ENCODE measurements at regions not wholly inside any gene's neighbourhood (a gene's known extent, or its start where the extent isn't known, plus 50 kb on each side); places are given as distances from the start of the nearest gene placed in this dataset.
A peak's percentile ranks its signal among the peaks of the same experiment; 100 is the strongest.

- Histone ChIP-seq H3K4me1 (ENCODE audit: control insufficient read depth in 3 of 3, insufficient read depth in 2 of 3, low read depth in 1 of 3, low read length in 2 of 3) (no peaks in the 10 kb centered on the region), H3K9me3 (ENCODE audit: control insufficient read depth in 2 of 2, insufficient read depth in 1 of 2, low read depth in 1 of 2, low read length in 1 of 2) (no peaks in the 10 kb centered on the region), H3K27ac (ENCODE audit: low read depth in 1 of 3, low read length in 2 of 3) (no peak overlapping the region), H3K27me3 (ENCODE audit: control insufficient read depth in 3 of 3, insufficient read depth in 3 of 3, low read length in 3 of 3) (no peaks in the 10 kb centered on the region), H3K4me3 (ENCODE audit: low read depth in 1 of 3, low read length in 3 of 3) (no peak overlapping the region), H3K36me3 (ENCODE audit: control insufficient read depth in 3 of 3, insufficient read depth in 2 of 3, low read depth in 1 of 3, low read length in 3 of 3) (no peaks in the 10 kb centered on the region)
- 42 to 62% (median 58%) methylated on average over 4 of the region's 4 CpGs for WGBS, 3 donors
- DNase-seq (no peak), FAIRE-seq (no peak)
Measured at GRCh38 chrX:5080791-5081190, 1147.9 kb downstream of the NLGN4X start.

- H3K27me3 ChIP-seq (ENCODE audit: control insufficient read depth in 3 of 3, insufficient read depth in 3 of 3, low read length in 3 of 3): no peaks in the 10 kb centered on the region
- no peaks in the 10 kb centered on the region for H3K4me1 ChIP-seq (ENCODE audit: control insufficient read depth in 3 of 3, insufficient read depth in 2 of 3, low read depth in 1 of 3, low read length in 2 of 3)
- no peaks in the 10 kb centered on the region for H3K9me3 ChIP-seq (ENCODE audit: control insufficient read depth in 2 of 2, insufficient read depth in 1 of 2, low read depth in 1 of 2, low read length in 1 of 2)
- H3K36me3 ChIP-seq (ENCODE audit: control insufficient read depth in 3 of 3, insufficient read depth in 2 of 3, low read depth in 1 of 3, low read length in 3 of 3): no peaks in the 10 kb centered on the region
- H3K27ac ChIP-seq (ENCODE audit: low read depth in 1 of 3, low read length in 2 of 3): no peak overlapping the region
- 72 to 83% (median 72%) methylated on average over 5 of the region's 5 CpGs for WGBS, 3 donors
- no peak for DNase-seq
- no peak overlapping the region for H3K4me3 ChIP-seq (ENCODE audit: low read depth in 1 of 3, low read length in 3 of 3)
- FAIRE-seq: no peak
Measured at GRCh38 chrX:5068550-5068949, 1160.1 kb downstream of the NLGN4X start.

GRCh38 chrX:5057786-5058185 lies 1170.9 kb downstream of the NLGN4X start:
- no peaks in the 10 kb centered on the region for H3K36me3 ChIP-seq (ENCODE audit: control insufficient read depth in 3 of 3, insufficient read depth in 2 of 3, low read depth in 1 of 3, low read length in 3 of 3)
- no peak for DNase-seq
- no peak for FAIRE-seq
- no peaks in the 10 kb centered on the region for H3K4me1 ChIP-seq (ENCODE audit: control insufficient read depth in 3 of 3, insufficient read depth in 2 of 3, low read depth in 1 of 3, low read length in 2 of 3)
- no peak overlapping the region for H3K27ac ChIP-seq (ENCODE audit: low read depth in 1 of 3, low read length in 2 of 3)
- WGBS, 3 donors: 62 to 80% (median 67%) methylated on average over 2 of the region's 2 CpGs
- no peak overlapping the region for H3K4me3 ChIP-seq (ENCODE audit: low read depth in 1 of 3, low read length in 3 of 3)
- no peaks in the 10 kb centered on the region for H3K27me3 ChIP-seq (ENCODE audit: control insufficient read depth in 3 of 3, insufficient read depth in 3 of 3, low read length in 3 of 3)
- H3K9me3 ChIP-seq (ENCODE audit: control insufficient read depth in 2 of 2, insufficient read depth in 1 of 2, low read depth in 1 of 2, low read length in 1 of 2): no peaks in the 10 kb centered on the region

GRCh38 chrX:5054852-5055251 lies 1173.8 kb downstream of the NLGN4X start:
- H3K4me3 ChIP-seq (ENCODE audit: low read depth in 1 of 3, low read length in 3 of 3): no peak overlapping the region
- H3K36me3 ChIP-seq (ENCODE audit: control insufficient read depth in 3 of 3, insufficient read depth in 2 of 3, low read depth in 1 of 3, low read length in 3 of 3): no peaks in the 10 kb centered on the region
- H3K27ac ChIP-seq (ENCODE audit: low read depth in 1 of 3, low read length in 2 of 3): no peak overlapping the region
- H3K4me1 ChIP-seq (ENCODE audit: control insufficient read depth in 3 of 3, insufficient read depth in 2 of 3, low read depth in 1 of 3, low read length in 2 of 3): peaks cover 0 to 4% (median 0%) of the 10 kb centered on the region in 3 donors
- DNase-seq (no peak), FAIRE-seq (peak; percentile 36)
- H3K27me3 ChIP-seq (ENCODE audit: control insufficient read depth in 3 of 3, insufficient read depth in 3 of 3, low read length in 3 of 3): no peaks in the 10 kb centered on the region
- H3K9me3 ChIP-seq (ENCODE audit: control insufficient read depth in 2 of 2, insufficient read depth in 1 of 2, low read depth in 1 of 2, low read length in 1 of 2): peaks cover 0 to 4% of the 10 kb centered on the region in 2 donors

- DNase-seq (peak; percentile 0 to 62), FAIRE-seq (no peak)
- 13 to 20% (median 20%) methylated on average over 5 of the region's 5 CpGs for WGBS, 3 donors
- Histone ChIP-seq H3K27ac (ENCODE audit: low read depth in 1 of 3, low read length in 2 of 3) (peak overlapping the region in 2 of 3 donors; percentile 58 to 60), H3K4me1 (ENCODE audit: control insufficient read depth in 3 of 3, insufficient read depth in 2 of 3, low read depth in 1 of 3, low read length in 2 of 3) (peaks cover 0 to 4% (median 0%) of the 10 kb centered on the region in 3 donors), H3K36me3 (ENCODE audit: control insufficient read depth in 3 of 3, insufficient read depth in 2 of 3, low read depth in 1 of 3, low read length in 3 of 3) (no peaks in the 10 kb centered on the region), H3K9me3 (ENCODE audit: control insufficient read depth in 2 of 2, insufficient read depth in 1 of 2, low read depth in 1 of 2, low read length in 1 of 2) (peaks cover 0 to 4% of the 10 kb centered on the region in 2 donors), H3K27me3 (ENCODE audit: control insufficient read depth in 3 of 3, insufficient read depth in 3 of 3, low read length in 3 of 3) (no peaks in the 10 kb centered on the region), H3K4me3 (ENCODE audit: low read depth in 1 of 3, low read length in 3 of 3) (no peak overlapping the region)
Measured at GRCh38 chrX:5051831-5052491, 1176.7 kb downstream of the NLGN4X start.

GRCh38 chrX:5042563-5042962 lies 1186.1 kb downstream of the NLGN4X start:
- no peak for FAIRE-seq

GRCh38 chrX:5031792-5032191 lies 1196.9 kb downstream of the NLGN4X start:
- H3K27ac ChIP-seq (ENCODE audit: low read depth in 1 of 3, low read length in 2 of 3): no peak overlapping the region
- no peaks in the 10 kb centered on the region for H3K4me1 ChIP-seq (ENCODE audit: control insufficient read depth in 3 of 3, insufficient read depth in 2 of 3, low read depth in 1 of 3, low read length in 2 of 3)
- no peaks in the 10 kb centered on the region for H3K9me3 ChIP-seq (ENCODE audit: control insufficient read depth in 2 of 2, insufficient read depth in 1 of 2, low read depth in 1 of 2, low read length in 1 of 2)
- no peak overlapping the region for H3K4me3 ChIP-seq (ENCODE audit: low read depth in 1 of 3, low read length in 3 of 3)
- DNase-seq (no peak), FAIRE-seq (no peak)
- WGBS, 3 donors: 88 to 95% (median 91%) methylated on average over 7 of the region's 7 CpGs
- H3K36me3 ChIP-seq (ENCODE audit: control insufficient read depth in 3 of 3, insufficient read depth in 2 of 3, low read depth in 1 of 3, low read length in 3 of 3): no peaks in the 10 kb centered on the region
- no peaks in the 10 kb centered on the region for H3K27me3 ChIP-seq (ENCODE audit: control insufficient read depth in 3 of 3, insufficient read depth in 3 of 3, low read length in 3 of 3)

More at GRCh38 chrX:5042563-5042962, 1186.1 kb downstream of the NLGN4X start:
- no peaks in the 10 kb centered on the region for H3K27me3 ChIP-seq (ENCODE audit: control insufficient read depth in 3 of 3, insufficient read depth in 3 of 3, low read length in 3 of 3)
- H3K4me1 ChIP-seq (ENCODE audit: control insufficient read depth in 3 of 3, insufficient read depth in 2 of 3, low read depth in 1 of 3, low read length in 2 of 3): no peaks in the 10 kb centered on the region
- H3K27ac ChIP-seq (ENCODE audit: low read depth in 1 of 3, low read length in 2 of 3): no peak overlapping the region
- H3K36me3 ChIP-seq (ENCODE audit: control insufficient read depth in 3 of 3, insufficient read depth in 2 of 3, low read depth in 1 of 3, low read length in 3 of 3): no peaks in the 10 kb centered on the region
- H3K4me3 ChIP-seq (ENCODE audit: low read depth in 1 of 3, low read length in 3 of 3): no peak overlapping the region
- 88 to 96% (median 93%) methylated on average over 3 of the region's 3 CpGs for WGBS, 3 donors
- no peaks in the 10 kb centered on the region for H3K9me3 ChIP-seq (ENCODE audit: control insufficient read depth in 2 of 2, insufficient read depth in 1 of 2, low read depth in 1 of 2, low read length in 1 of 2)
- DNase-seq: no peak

GRCh38 chrX:5015451-5015850 lies 1213.2 kb downstream of the NLGN4X start:
- H3K27me3 ChIP-seq (ENCODE audit: control insufficient read depth in 3 of 3, insufficient read depth in 3 of 3, low read length in 3 of 3): no peaks in the 10 kb centered on the region
- peaks cover 0 to 1% of the 10 kb centered on the region in 2 donors for H3K9me3 ChIP-seq (ENCODE audit: control insufficient read depth in 2 of 2, insufficient read depth in 1 of 2, low read depth in 1 of 2, low read length in 1 of 2)
- H3K4me3 ChIP-seq (ENCODE audit: low read depth in 1 of 3, low read length in 3 of 3): no peak overlapping the region
- no peaks in the 10 kb centered on the region for H3K4me1 ChIP-seq (ENCODE audit: control insufficient read depth in 3 of 3, insufficient read depth in 2 of 3, low read depth in 1 of 3, low read length in 2 of 3)
- H3K36me3 ChIP-seq (ENCODE audit: control insufficient read depth in 3 of 3, insufficient read depth in 2 of 3, low read depth in 1 of 3, low read length in 3 of 3): no peaks in the 10 kb centered on the region
- no peak for FAIRE-seq
- no peak for DNase-seq
- no peak overlapping the region for H3K27ac ChIP-seq (ENCODE audit: low read depth in 1 of 3, low read length in 2 of 3)
- WGBS, 3 donors: 79 to 85% (median 84%) methylated on average over 2 of the region's 2 CpGs

- FAIRE-seq: no peak
- WGBS, 3 donors: 65 to 100% (median 75%) methylated on average over 1 of the region's 1 CpG
- no peak for DNase-seq
- H3K4me3 ChIP-seq (ENCODE audit: low read depth in 1 of 3, low read length in 3 of 3): no peak overlapping the region
- H3K27ac ChIP-seq (ENCODE audit: low read depth in 1 of 3, low read length in 2 of 3): no peak overlapping the region
- H3K4me1 ChIP-seq (ENCODE audit: control insufficient read depth in 3 of 3, insufficient read depth in 2 of 3, low read depth in 1 of 3, low read length in 2 of 3): no peaks in the 10 kb centered on the region
- no peaks in the 10 kb centered on the region for H3K36me3 ChIP-seq (ENCODE audit: control insufficient read depth in 3 of 3, insufficient read depth in 2 of 3, low read depth in 1 of 3, low read length in 3 of 3)
- H3K27me3 ChIP-seq (ENCODE audit: control insufficient read depth in 3 of 3, insufficient read depth in 3 of 3, low read length in 3 of 3): no peaks in the 10 kb centered on the region
- H3K9me3 ChIP-seq (ENCODE audit: control insufficient read depth in 2 of 2, insufficient read depth in 1 of 2, low read depth in 1 of 2, low read length in 1 of 2): no peaks in the 10 kb centered on the region
Measured at GRCh38 chrX:4994855-4995254, 1233.8 kb downstream of the NLGN4X start.

All from small intestine (tissue), 7 donors.